WTC11 (cell line): ENCODE measurements at regions not wholly inside any gene's neighbourhood (a gene's known extent, or its start where the extent isn't known, plus 50 kb on each side); places are given as distances from the start of the nearest gene placed in this dataset.

Experiments
- ATAC-seq: fragments of 200-7000 bp; cut with Tn5 transposase; 2 replicates; pipeline ENCODE4 v1.10.0; 2021; ENCODE audit warnings: mild to moderate bottlenecking, moderate library complexity
- CTCF ChIA-PET: fragments of 300-600 bp; sonication (Branson Sonifier 250); formaldehyde crosslinking; loops from one replicate; lab custom pipeline; 2021; ENCODE audit warnings: antibody characterized with exemption; lab: Charles Lee
- POLR2A ChIA-PET: fragments of 350-600 bp; sonication (Branson Sonifier 250); formaldehyde crosslinking; loops from one replicate; lab custom pipeline; 2021; ENCODE audit warnings: antibody characterized with exemption; lab: Charles Lee
- DNase-seq: peaks from one replicate; pipeline ENCODE4 v3.0.0; 2021; ENCODE audit warnings: low spot score
- H3K27ac Mint-ChIP-seq: 2 replicates; pipeline ENCODE4 v1.8.0; 2021; ENCODE audit warnings: mixed read lengths
- H3K27me3 Mint-ChIP-seq: 2 replicates; pipeline ENCODE4 v1.8.0; 2021; ENCODE audit warnings: low read depth, mild to moderate bottlenecking, moderate library complexity, mixed read lengths
- H3K36me3 Mint-ChIP-seq: 2 replicates; pipeline ENCODE4 v1.8.0; 2021; ENCODE audit warnings: mixed read lengths
- H3K4me1 Mint-ChIP-seq: 2 replicates; pipeline ENCODE4 v1.8.0; 2022; ENCODE audit warnings: mixed read lengths
- H3K4me3 Mint-ChIP-seq: 2 replicates; pipeline ENCODE4 v1.8.0; 2021; ENCODE audit warnings: mild to moderate bottlenecking, moderate library complexity, mixed read lengths
- H3K9me3 Mint-ChIP-seq: 2 replicates; pipeline ENCODE4 v1.8.0; 2021; ENCODE audit warnings: mixed read lengths
- CREM ChIP-seq: sonication (generic); formaldehyde crosslinking; IDR thresholded peaks from 2 replicates; pipeline ENCODE4 v1.8.1; 2022; ENCODE audit warnings: mild to moderate bottlenecking, missing genetic modification reagents, moderate library complexity
- ELF4 ChIP-seq: sonication (generic); formaldehyde crosslinking; IDR thresholded peaks from 2 replicates; pipeline ENCODE4 v1.8.1; 2022; ENCODE audit warnings: low read depth, mild to moderate bottlenecking, moderate library complexity, missing genetic modification reagents
- ESRRA ChIP-seq: sonication (generic); formaldehyde crosslinking; IDR thresholded peaks from 2 replicates; pipeline ENCODE4 v1.8.1; 2022; ENCODE audit warnings: mild to moderate bottlenecking, missing genetic modification reagents, borderline replicate concordance
- PRRX2 ChIP-seq: fragments of 250-450 bp; sonication (Bioruptor Pico); IDR thresholded peaks from 2 replicates; pipeline ENCODE4 v1.8.0; 2021; ENCODE audit warnings: mild to moderate bottlenecking
- TP53 ChIP-seq: sonication (generic); formaldehyde crosslinking; IDR thresholded peaks from 2 replicates; pipeline ENCODE4 v1.8.1; 2023; ENCODE audit warnings: mild to moderate bottlenecking, missing genetic modification reagents
- ZBTB21 ChIP-seq: sonication (generic); formaldehyde crosslinking; IDR thresholded peaks from 2 replicates; pipeline ENCODE4 v1.8.1; 2023; ENCODE audit warnings: mild to moderate bottlenecking, missing genetic modification reagents, borderline replicate concordance
- ZNF219 ChIP-seq: sonication (generic); formaldehyde crosslinking; IDR thresholded peaks from 2 replicates; pipeline ENCODE4 v1.8.0; 2023; ENCODE audit warnings: missing genetic modification reagents, mild to moderate bottlenecking, borderline replicate concordance
- ZNF396 ChIP-seq: fragments of 250-450 bp; sonication (Bioruptor Pico); IDR thresholded peaks from 2 replicates; pipeline ENCODE4 v1.8.0; 2021; ENCODE audit warnings: mild to moderate bottlenecking, moderate library complexity, borderline replicate concordance
- ZNF416 ChIP-seq: fragments of 250-450 bp; sonication (Bioruptor Pico); IDR thresholded peaks from 2 replicates; pipeline ENCODE4 v1.9.0; 2021; ENCODE audit warnings: mild to moderate bottlenecking, inconsistent platforms
- TF ChIP-seq, protein P1 (sequence below): sonication (generic); formaldehyde crosslinking; IDR thresholded peaks from 2 replicates; pipeline ENCODE4 v1.8.1; 2022; ENCODE audit warnings: missing genetic modification reagents, borderline replicate concordance
- TF ChIP-seq, protein P2 (sequence below): sonication (generic); formaldehyde crosslinking; IDR thresholded peaks from 2 replicates; pipeline ENCODE4 v1.8.1; 2023; ENCODE audit warnings: mild to moderate bottlenecking, missing genetic modification reagents, borderline replicate concordance
- TF ChIP-seq, protein P3 (sequence below): sonication (generic); formaldehyde crosslinking; IDR thresholded peaks from 2 replicates; pipeline ENCODE4 v1.8.0; 2022; ENCODE audit warnings: missing genetic modification reagents

DNA sequence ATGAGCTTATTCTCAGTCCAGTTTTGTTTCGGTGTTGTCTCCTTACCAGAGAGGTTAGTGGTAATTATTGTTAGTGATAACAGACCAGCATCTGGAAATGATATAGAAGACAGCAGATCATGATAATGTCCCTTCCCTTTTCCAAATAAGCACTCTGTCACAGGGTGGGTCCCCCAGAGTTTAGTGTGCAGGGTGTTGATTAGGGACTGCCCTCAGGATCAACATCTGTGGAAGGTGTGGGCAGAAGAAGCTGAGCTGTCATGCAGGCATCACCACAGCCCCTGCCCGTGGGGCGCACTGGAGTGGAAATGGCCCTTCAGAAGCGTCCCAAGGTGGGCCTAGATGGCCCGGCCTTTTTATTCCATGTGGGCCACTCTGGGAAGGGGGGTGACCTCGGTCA is 67.6 kb upstream of the DTNBP1 start:
- DNase-seq (no peak), ATAC-seq (no peak)
- Mint-ChIP-seq H3K36me3 (no peaks in the 10 kb centered on the region), H3K4me3 (no peak overlapping the region), H3K4me1 (peaks cover 8% of the 10 kb centered on the region), H3K9me3 (no peaks in the 10 kb centered on the region), H3K27me3 (no peaks in the 10 kb centered on the region), H3K27ac (no peak overlapping the region)
- TF ChIP-seq TP53 (CRISPR knock-in tag) (no peak), CREM (CRISPR knock-in tag) (no peak), ZNF396 (no peak), ESRRA (CRISPR knock-in tag) (no peak), ZBTB21 (CRISPR knock-in tag) (no peak), ELF4 (CRISPR knock-in tag) (no peak)
- ChIA-PET POLR2A (no interaction called here), CTCF (interaction anchor here (0.6 kb wide), 1 partner anchor 1033 kb away, joined by 3 read pairs; no protein-coding TSS in a partner anchor)

DNA sequence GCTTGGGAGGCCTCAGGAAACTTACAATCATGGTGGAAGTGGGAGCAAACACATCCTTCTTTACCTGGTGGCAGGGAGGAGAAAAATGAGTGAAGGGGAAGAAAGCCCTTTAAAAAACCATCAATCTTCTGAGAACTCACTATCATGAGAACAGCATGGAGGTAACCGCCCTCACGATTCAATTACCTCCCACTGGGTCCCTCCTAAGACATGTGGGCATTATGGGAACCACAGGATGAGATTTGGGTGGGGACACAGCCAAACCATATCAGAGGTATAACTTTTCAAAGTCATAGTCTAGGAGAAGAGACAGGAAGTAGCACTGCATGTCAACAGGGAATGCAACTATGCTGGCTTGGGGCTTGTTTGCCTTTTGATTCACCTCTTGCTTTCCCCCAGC is 59.9 kb upstream of the DTNBP1 start:
- ChIA-PET POLR2A (no interaction called here), CTCF (no interaction called here)

More for the DNA sequence above, 59.9 kb upstream of the DTNBP1 start:
- TF ChIP-seq ZNF416 (CRISPR knock-in tag) (no peak), PRRX2 (CRISPR knock-in tag) (no peak), ZNF219 (CRISPR knock-in tag) (no peak)
- TF ChIP-seq, protein P1, sequence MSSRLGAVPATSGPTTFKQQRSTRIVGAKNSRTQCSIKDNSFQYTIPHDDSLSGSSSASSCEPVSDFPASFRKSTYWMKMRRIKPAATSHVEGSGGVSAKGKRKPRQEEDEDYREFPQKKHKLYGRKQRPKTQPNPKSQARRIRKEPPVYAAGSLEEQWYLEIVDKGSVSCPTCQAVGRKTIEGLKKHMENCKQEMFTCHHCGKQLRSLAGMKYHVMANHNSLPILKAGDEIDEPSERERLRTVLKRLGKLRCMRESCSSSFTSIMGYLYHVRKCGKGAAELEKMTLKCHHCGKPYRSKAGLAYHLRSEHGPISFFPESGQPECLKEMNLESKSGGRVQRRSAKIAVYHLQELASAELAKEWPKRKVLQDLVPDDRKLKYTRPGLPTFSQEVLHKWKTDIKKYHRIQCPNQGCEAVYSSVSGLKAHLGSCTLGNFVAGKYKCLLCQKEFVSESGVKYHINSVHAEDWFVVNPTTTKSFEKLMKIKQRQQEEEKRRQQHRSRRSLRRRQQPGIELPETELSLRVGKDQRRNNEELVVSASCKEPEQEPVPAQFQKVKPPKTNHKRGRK (CRISPR knock-in tag): no peak
- TF ChIP-seq, protein P2, sequence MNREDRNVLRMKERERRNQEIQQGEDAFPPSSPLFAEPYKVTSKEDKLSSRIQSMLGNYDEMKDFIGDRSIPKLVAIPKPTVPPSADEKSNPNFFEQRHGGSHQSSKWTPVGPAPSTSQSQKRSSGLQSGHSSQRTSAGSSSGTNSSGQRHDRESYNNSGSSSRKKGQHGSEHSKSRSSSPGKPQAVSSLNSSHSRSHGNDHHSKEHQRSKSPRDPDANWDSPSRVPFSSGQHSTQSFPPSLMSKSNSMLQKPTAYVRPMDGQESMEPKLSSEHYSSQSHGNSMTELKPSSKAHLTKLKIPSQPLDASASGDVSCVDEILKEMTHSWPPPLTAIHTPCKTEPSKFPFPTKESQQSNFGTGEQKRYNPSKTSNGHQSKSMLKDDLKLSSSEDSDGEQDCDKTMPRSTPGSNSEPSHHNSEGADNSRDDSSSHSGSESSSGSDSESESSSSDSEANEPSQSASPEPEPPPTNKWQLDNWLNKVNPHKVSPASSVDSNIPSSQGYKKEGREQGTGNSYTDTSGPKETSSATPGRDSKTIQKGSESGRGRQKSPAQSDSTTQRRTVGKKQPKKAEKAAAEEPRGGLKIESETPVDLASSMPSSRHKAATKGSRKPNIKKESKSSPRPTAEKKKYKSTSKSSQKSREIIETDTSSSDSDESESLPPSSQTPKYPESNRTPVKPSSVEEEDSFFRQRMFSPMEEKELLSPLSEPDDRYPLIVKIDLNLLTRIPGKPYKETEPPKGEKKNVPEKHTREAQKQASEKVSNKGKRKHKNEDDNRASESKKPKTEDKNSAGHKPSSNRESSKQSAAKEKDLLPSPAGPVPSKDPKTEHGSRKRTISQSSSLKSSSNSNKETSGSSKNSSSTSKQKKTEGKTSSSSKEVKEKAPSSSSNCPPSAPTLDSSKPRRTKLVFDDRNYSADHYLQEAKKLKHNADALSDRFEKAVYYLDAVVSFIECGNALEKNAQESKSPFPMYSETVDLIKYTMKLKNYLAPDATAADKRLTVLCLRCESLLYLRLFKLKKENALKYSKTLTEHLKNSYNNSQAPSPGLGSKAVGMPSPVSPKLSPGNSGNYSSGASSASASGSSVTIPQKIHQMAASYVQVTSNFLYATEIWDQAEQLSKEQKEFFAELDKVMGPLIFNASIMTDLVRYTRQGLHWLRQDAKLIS (CRISPR knock-in tag): no peak
- TF ChIP-seq, protein P3, sequence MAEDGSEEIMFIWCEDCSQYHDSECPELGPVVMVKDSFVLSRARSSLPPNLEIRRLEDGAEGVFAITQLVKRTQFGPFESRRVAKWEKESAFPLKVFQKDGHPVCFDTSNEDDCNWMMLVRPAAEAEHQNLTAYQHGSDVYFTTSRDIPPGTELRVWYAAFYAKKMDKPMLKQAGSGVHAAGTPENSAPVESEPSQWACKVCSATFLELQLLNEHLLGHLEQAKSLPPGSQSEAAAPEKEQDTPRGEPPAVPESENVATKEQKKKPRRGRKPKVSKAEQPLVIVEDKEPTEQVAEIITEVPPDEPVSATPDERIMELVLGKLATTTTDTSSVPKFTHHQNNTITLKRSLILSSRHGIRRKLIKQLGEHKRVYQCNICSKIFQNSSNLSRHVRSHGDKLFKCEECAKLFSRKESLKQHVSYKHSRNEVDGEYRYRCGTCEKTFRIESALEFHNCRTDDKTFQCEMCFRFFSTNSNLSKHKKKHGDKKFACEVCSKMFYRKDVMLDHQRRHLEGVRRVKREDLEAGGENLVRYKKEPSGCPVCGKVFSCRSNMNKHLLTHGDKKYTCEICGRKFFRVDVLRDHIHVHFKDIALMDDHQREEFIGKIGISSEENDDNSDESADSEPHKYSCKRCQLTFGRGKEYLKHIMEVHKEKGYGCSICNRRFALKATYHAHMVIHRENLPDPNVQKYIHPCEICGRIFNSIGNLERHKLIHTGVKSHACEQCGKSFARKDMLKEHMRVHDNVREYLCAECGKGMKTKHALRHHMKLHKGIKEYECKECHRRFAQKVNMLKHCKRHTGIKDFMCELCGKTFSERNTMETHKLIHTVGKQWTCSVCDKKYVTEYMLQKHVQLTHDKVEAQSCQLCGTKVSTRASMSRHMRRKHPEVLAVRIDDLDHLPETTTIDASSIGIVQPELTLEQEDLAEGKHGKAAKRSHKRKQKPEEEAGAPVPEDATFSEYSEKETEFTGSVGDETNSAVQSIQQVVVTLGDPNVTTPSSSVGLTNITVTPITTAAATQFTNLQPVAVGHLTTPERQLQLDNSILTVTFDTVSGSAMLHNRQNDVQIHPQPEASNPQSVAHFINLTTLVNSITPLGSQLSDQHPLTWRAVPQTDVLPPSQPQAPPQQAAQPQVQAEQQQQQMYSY (CRISPR knock-in tag): no peak
- Mint-ChIP-seq H3K9me3 (peaks cover 17% of the 10 kb centered on the region), H3K4me3 (no peak overlapping the region), H3K4me1 (peaks cover 6% of the 10 kb centered on the region; the same call in 1 of the 2 replicates), H3K36me3 (0 out of 2 replicates have a peak, but pooled peaks cover under 1% of the 10 kb centered on the region), H3K27me3 (no peaks in the 10 kb centered on the region), H3K27ac (no peak overlapping the region)
- ATAC-seq: no peak
- no peak for DNase-seq
